ENCODE measurements at regions not wholly inside any gene's neighbourhood (a gene's known extent, or its start where the extent isn't known, plus 50 kb on each side); places are given as distances from the start of the nearest gene placed in this dataset.

- H3K4me1 ChIP-seq (ENCODE audit: control insufficient read depth, insufficient read depth, low read length) = peaks cover 18% of the 10 kb centered on the region
- H3K36me3 ChIP-seq (ENCODE audit: control insufficient read depth, insufficient read depth, low read length) = no peaks in the 10 kb centered on the region
- H3K27me3 ChIP-seq (ENCODE audit: control insufficient read depth, insufficient read depth, low read length) = peaks cover 11% of the 10 kb centered on the region
- no peak overlapping the region for H3K27ac ChIP-seq (ENCODE audit: low read depth, low read length)
- no peaks in the 10 kb centered on the region for H3K9me3 ChIP-seq (ENCODE audit: control insufficient read depth, insufficient read depth, low read length)
- no peak overlapping the region for H3K4me3 ChIP-seq (ENCODE audit: low read depth, low read length)
- H3K9ac ChIP-seq (ENCODE audit: low read depth, low read length) = no peak overlapping the region
Observed at GRCh38 chr9:108086624-108087023, 597.1 kb upstream of the KLF4 start.

DNA sequence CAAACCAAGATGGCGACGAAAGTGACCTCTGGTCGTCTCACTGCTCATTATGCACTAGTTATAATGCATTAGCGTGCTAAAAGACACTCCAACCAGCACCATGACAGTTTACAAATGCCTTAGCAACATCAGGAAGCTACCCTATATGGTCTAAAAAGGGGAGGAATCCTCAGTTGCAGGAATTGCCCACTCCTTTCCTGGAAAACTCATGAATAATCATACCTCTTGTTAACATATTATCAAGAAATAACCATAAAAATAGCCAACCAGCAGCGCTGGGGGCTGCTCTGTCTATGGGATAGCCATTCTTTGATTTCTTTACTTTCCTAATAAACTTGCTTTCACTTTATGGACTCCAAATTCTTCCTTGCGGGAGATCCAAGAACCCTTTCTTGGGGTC is 595.7 kb upstream of the KLF4 start:
- no peak overlapping the region for H3K27ac ChIP-seq (ENCODE audit: low read depth, low read length)
- no peaks in the 10 kb centered on the region for H3K9me3 ChIP-seq (ENCODE audit: control insufficient read depth, insufficient read depth, low read length)
- no peak overlapping the region for H3K4me3 ChIP-seq (ENCODE audit: low read depth, low read length)
- peaks cover 18% of the 10 kb centered on the region for H3K4me1 ChIP-seq (ENCODE audit: control insufficient read depth, insufficient read depth, low read length)
- H3K27me3 ChIP-seq (ENCODE audit: control insufficient read depth, insufficient read depth, low read length) = peaks cover 11% of the 10 kb centered on the region
- H3K36me3 ChIP-seq (ENCODE audit: control insufficient read depth, insufficient read depth, low read length) = no peaks in the 10 kb centered on the region
- no peak overlapping the region for H3K9ac ChIP-seq (ENCODE audit: low read depth, low read length)

GRCh38 chr9:108083796-108084352 is 594.3 kb upstream of the KLF4 start:
- Histone ChIP-seq H3K4me1 (ENCODE audit: control insufficient read depth, insufficient read depth, low read length) (peaks cover 18% of the 10 kb centered on the region), H3K4me3 (ENCODE audit: low read depth, low read length) (no peak overlapping the region), H3K9me3 (ENCODE audit: control insufficient read depth, insufficient read depth, low read length) (no peaks in the 10 kb centered on the region), H3K27me3 (ENCODE audit: control insufficient read depth, insufficient read depth, low read length) (peaks cover 11% of the 10 kb centered on the region), H3K27ac (ENCODE audit: low read depth, low read length) (no peak overlapping the region), H3K9ac (ENCODE audit: low read depth, low read length) (no peak overlapping the region), H3K36me3 (ENCODE audit: control insufficient read depth, insufficient read depth, low read length) (no peaks in the 10 kb centered on the region)

- H3K36me3 ChIP-seq (ENCODE audit: control insufficient read depth, insufficient read depth, low read length) = no peaks in the 10 kb centered on the region
- peaks cover 11% of the 10 kb centered on the region for H3K27me3 ChIP-seq (ENCODE audit: control insufficient read depth, insufficient read depth, low read length)
- no peak overlapping the region for H3K27ac ChIP-seq (ENCODE audit: low read depth, low read length)
- peaks cover 18% of the 10 kb centered on the region for H3K4me1 ChIP-seq (ENCODE audit: control insufficient read depth, insufficient read depth, low read length)
- no peak overlapping the region for H3K9ac ChIP-seq (ENCODE audit: low read depth, low read length)
- no peak overlapping the region for H3K4me3 ChIP-seq (ENCODE audit: low read depth, low read length)
- H3K9me3 ChIP-seq (ENCODE audit: control insufficient read depth, insufficient read depth, low read length) = no peaks in the 10 kb centered on the region
Observed at GRCh38 chr9:108083160-108083750, 593.7 kb upstream of the KLF4 start.

GRCh38 chr9:108081112-108081511 is 591.5 kb upstream of the KLF4 start:
- Histone ChIP-seq H3K9ac (ENCODE audit: low read depth, low read length) (no peak overlapping the region), H3K27me3 (ENCODE audit: control insufficient read depth, insufficient read depth, low read length) (peaks cover 7% of the 10 kb centered on the region), H3K4me3 (ENCODE audit: low read depth, low read length) (no peak overlapping the region), H3K9me3 (ENCODE audit: control insufficient read depth, insufficient read depth, low read length) (no peaks in the 10 kb centered on the region), H3K27ac (ENCODE audit: low read depth, low read length) (no peak overlapping the region), H3K4me1 (ENCODE audit: control insufficient read depth, insufficient read depth, low read length) (0 out of 2 replicates have a peak, but pooled peaks cover 1% of the 10 kb centered on the region), H3K36me3 (ENCODE audit: control insufficient read depth, insufficient read depth, low read length) (no peaks in the 10 kb centered on the region)

DNA sequence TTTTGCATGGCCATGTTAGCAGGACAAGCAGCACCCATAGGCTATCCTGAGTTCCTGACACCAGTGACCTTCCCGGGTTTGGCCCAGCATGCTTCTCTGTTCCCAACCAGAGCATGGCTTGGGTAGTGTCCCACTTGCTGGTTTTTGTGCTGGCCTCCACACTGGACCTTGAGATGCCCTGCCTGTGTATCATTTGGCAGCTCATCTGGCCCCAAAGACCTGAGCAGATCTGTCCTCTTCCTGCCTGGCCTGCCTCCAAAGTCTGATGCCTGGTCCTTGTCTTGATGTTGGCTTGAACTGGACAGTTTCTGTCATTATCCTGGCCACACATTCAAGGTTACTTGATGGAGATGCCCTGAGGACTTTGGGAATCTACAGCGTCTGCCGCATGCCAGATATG is 590.7 kb upstream of the KLF4 start:
- Histone ChIP-seq H3K36me3 (ENCODE audit: control insufficient read depth, insufficient read depth, low read length) (no peaks in the 10 kb centered on the region), H3K9ac (ENCODE audit: low read depth, low read length) (no peak overlapping the region), H3K4me3 (ENCODE audit: low read depth, low read length) (no peak overlapping the region), H3K9me3 (ENCODE audit: control insufficient read depth, insufficient read depth, low read length) (no peaks in the 10 kb centered on the region), H3K27me3 (ENCODE audit: control insufficient read depth, insufficient read depth, low read length) (no peaks in the 10 kb centered on the region), H3K4me1 (ENCODE audit: control insufficient read depth, insufficient read depth, low read length) (no peaks in the 10 kb centered on the region), H3K27ac (ENCODE audit: low read depth, low read length) (no peak overlapping the region)

DNA sequence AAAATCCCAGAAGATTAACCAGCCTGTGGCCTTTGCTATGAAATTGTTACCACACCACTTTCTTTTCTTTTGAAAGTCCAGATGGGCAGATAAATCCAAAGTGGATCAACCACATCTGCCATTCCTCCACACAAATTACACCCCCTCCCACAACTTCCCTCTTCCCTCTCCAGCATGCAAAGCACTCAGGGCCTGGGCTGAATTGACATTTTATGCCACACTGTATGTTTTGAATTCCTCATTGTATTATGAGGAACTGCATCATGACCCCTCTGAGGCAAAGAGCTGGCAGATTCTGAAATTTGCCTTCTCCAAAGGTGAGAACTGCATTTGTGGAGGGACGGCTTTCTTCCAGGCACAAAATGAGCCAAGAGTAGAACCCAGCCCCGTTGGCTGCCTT is 589.2 kb upstream of the KLF4 start:
- H3K27me3 ChIP-seq (ENCODE audit: control insufficient read depth, insufficient read depth, low read length) = no peaks in the 10 kb centered on the region
- H3K4me3 ChIP-seq (ENCODE audit: low read depth, low read length) = no peak overlapping the region
- H3K36me3 ChIP-seq (ENCODE audit: control insufficient read depth, insufficient read depth, low read length) = no peaks in the 10 kb centered on the region
- H3K9me3 ChIP-seq (ENCODE audit: control insufficient read depth, insufficient read depth, low read length) = no peaks in the 10 kb centered on the region
- H3K9ac ChIP-seq (ENCODE audit: low read depth, low read length) = no peak overlapping the region
- no peaks in the 10 kb centered on the region for H3K4me1 ChIP-seq (ENCODE audit: control insufficient read depth, insufficient read depth, low read length)
- no peak overlapping the region for H3K27ac ChIP-seq (ENCODE audit: low read depth, low read length)

- Histone ChIP-seq H3K4me1 (ENCODE audit: control insufficient read depth, insufficient read depth, low read length) (no peaks in the 10 kb centered on the region), H3K27ac (ENCODE audit: low read depth, low read length) (no peak overlapping the region), H3K4me3 (ENCODE audit: low read depth, low read length) (no peak overlapping the region), H3K9me3 (ENCODE audit: control insufficient read depth, insufficient read depth, low read length) (no peaks in the 10 kb centered on the region), H3K27me3 (ENCODE audit: control insufficient read depth, insufficient read depth, low read length) (no peaks in the 10 kb centered on the region), H3K36me3 (ENCODE audit: control insufficient read depth, insufficient read depth, low read length) (no peaks in the 10 kb centered on the region), H3K9ac (ENCODE audit: low read depth, low read length) (no peak overlapping the region)
Observed at GRCh38 chr9:108078375-108078774, 588.8 kb upstream of the KLF4 start.

GRCh38 chr9:108077556-108077955 is 588.0 kb upstream of the KLF4 start:
- Histone ChIP-seq H3K9ac (ENCODE audit: low read depth, low read length) (no peak overlapping the region), H3K9me3 (ENCODE audit: control insufficient read depth, insufficient read depth, low read length) (no peaks in the 10 kb centered on the region), H3K27ac (ENCODE audit: low read depth, low read length) (no peak overlapping the region), H3K4me3 (ENCODE audit: low read depth, low read length) (no peak overlapping the region), H3K27me3 (ENCODE audit: control insufficient read depth, insufficient read depth, low read length) (no peaks in the 10 kb centered on the region), H3K36me3 (ENCODE audit: control insufficient read depth, insufficient read depth, low read length) (no peaks in the 10 kb centered on the region), H3K4me1 (ENCODE audit: control insufficient read depth, insufficient read depth, low read length) (no peaks in the 10 kb centered on the region)

GRCh38 chr9:108074900-108075299 is 585.3 kb upstream of the KLF4 start:
- Histone ChIP-seq H3K9me3 (ENCODE audit: control insufficient read depth, insufficient read depth, low read length) (peaks cover 9% of the 10 kb centered on the region; the same call in 1 of the 2 replicates), H3K4me3 (ENCODE audit: low read depth, low read length) (no peak overlapping the region), H3K9ac (ENCODE audit: low read depth, low read length) (no peak overlapping the region), H3K4me1 (ENCODE audit: control insufficient read depth, insufficient read depth, low read length) (no peaks in the 10 kb centered on the region), H3K36me3 (ENCODE audit: control insufficient read depth, insufficient read depth, low read length) (no peaks in the 10 kb centered on the region), H3K27me3 (ENCODE audit: control insufficient read depth, insufficient read depth, low read length) (no peaks in the 10 kb centered on the region), H3K27ac (ENCODE audit: low read depth, low read length) (no peak overlapping the region)

GRCh38 chr9:108073823-108074222 is 584.3 kb upstream of the KLF4 start:
- H3K9ac ChIP-seq (ENCODE audit: low read depth, low read length) = no peak overlapping the region
- H3K9me3 ChIP-seq (ENCODE audit: control insufficient read depth, insufficient read depth, low read length) = peaks cover 9% of the 10 kb centered on the region; the same call in 1 of the 2 replicates
- no peak overlapping the region for H3K4me3 ChIP-seq (ENCODE audit: low read depth, low read length)
- no peaks in the 10 kb centered on the region for H3K4me1 ChIP-seq (ENCODE audit: control insufficient read depth, insufficient read depth, low read length)
- H3K36me3 ChIP-seq (ENCODE audit: control insufficient read depth, insufficient read depth, low read length) = no peaks in the 10 kb centered on the region
- no peaks in the 10 kb centered on the region for H3K27me3 ChIP-seq (ENCODE audit: control insufficient read depth, insufficient read depth, low read length)
- H3K27ac ChIP-seq (ENCODE audit: low read depth, low read length) = no peak overlapping the region

Measured in HUES48 (cell line).